Breast epithelium (tissue), 4 donors: ENCODE measurements at regions not wholly inside any gene's neighbourhood (a gene's known extent, or its start where the extent isn't known, plus 50 kb on each side); places are given as distances from the start of the nearest gene placed in this dataset.
A peak's percentile ranks its signal among the peaks of the same experiment; 100 is the strongest.

Source experiments
- DNase-seq, 2 donors: peaks; one replicate each; pipeline ENCODE4 v3.0.0-alpha.2; 2019; ENCODE audit warnings: low spot score in 2 of 2
- H3K27ac ChIP-seq, 2 donors: fragments of 200-600 bp; sonication (generic) in 1 of 2; one replicate each; pipeline ENCODE4 v1.5.1; 2016 to 2019; ENCODE audit warnings: mild to moderate bottlenecking in 1 of 2
- H3K27me3 ChIP-seq, 2 donors: fragments of 200-600 bp; sonication (generic) in 1 of 2; one replicate each; pipeline versions ENCODE4 v1.5.1 to v1.6.0; 2017 to 2019; ENCODE audit warnings: control low read depth in 1 of 2, mild to moderate bottlenecking in 1 of 2
- H3K36me3 ChIP-seq: fragments of 200-600 bp; one replicate; pipeline ENCODE4 v1.5.1; 2019
- H3K4me1 ChIP-seq, 2 donors: fragments of 200-600 bp; sonication (generic); one replicate each; pipeline ENCODE4 v1.5.1; 2016 to 2019; ENCODE audit warnings: control low read depth in 1 of 2
- H3K4me3 ChIP-seq, 3 donors: fragments of 200-600 bp; sonication (generic); 1 replicate in 2 of 3; 2 replicates in 1 of 3; pipeline ENCODE4 v1.5.1; 2016 to 2019; ENCODE audit warnings: mild to moderate bottlenecking in 3 of 3, moderate library complexity in 2 of 3
- H3K9me3 ChIP-seq, 2 donors: fragments of 200-600 bp; sonication (generic) in 1 of 2; one replicate each; pipeline ENCODE4 v1.5.1; 2016 to 2019; ENCODE audit warnings: control low read depth in 1 of 2
- POLR2A ChIP-seq: fragments of 450-650 bp; IDR thresholded peaks from one replicate; pipeline ENCODE4 v1.6.1; 2016; ENCODE audit warnings: antibody characterized with exemption, mild to moderate bottlenecking, moderate library complexity
- POLR2AphosphoS5 ChIP-seq, 3 donors: sonication (generic); formaldehyde crosslinking; IDR thresholded peaks; one replicate each; pipeline ENCODE4 v1.6.1; 2017; ENCODE audit warnings: antibody characterized with exemption in 3 of 3
- intact Hi-C: fragments of 100-400 bp; cut with DNase I; formaldehyde crosslinking; loops from one replicate; pipeline ENCODE4 v1.15.1; 2023; ENCODE audit warnings: low total_unique reads
- TF ChIP-seq, protein P1 (sequence below), 3 donors: fragments of 450-650 bp; IDR thresholded peaks; one replicate each; pipeline ENCODE4 v1.5.1; 2016 to 2017; ENCODE audit warnings: antibody characterized with exemption in 3 of 3, mild to moderate bottlenecking in 3 of 3, moderate library complexity in 3 of 3

DNA sequence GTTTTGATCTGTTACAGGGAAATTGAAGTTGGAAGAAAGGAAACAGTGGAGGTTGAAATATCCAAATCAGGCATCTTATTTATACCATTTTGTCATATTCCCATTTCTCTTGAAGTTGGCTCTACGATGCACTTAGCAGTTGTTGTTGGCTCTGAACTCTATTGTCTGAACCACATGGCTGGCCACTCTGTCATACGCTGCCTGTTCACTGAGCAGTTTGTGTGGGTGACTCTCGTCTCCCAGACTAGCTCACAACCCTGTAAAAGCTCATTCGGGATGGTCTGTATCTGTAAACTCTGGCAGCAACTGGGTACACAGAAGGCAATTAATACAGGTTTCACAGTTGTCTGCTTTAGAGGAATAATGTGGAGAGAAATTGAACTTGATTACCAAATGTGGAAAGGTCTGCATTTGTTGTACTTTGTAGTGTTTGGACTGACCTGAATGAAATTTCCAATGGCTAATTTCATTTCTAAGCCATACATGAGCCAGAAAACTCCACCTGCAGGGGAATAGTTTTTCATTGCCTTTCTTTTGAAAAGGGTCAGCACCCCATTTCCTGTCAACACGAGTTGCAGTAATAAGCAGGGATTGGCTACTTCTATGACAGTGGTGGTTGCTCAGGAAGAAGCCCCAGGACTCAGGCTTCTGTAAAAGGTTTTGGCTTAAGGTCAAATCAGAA is 378.2 kb downstream of the OSR1 start:
- no peak for DNase-seq
- Histone ChIP-seq H3K27me3 (no peaks in the 10 kb centered on the region), H3K36me3 (no peaks in the 10 kb centered on the region), H3K4me1 (no peaks in the 10 kb centered on the region), H3K9me3 (no peaks in the 10 kb centered on the region), H3K27ac (no peak overlapping the region), H3K4me3 (no peak overlapping the region)
- TF ChIP-seq, protein P1, sequence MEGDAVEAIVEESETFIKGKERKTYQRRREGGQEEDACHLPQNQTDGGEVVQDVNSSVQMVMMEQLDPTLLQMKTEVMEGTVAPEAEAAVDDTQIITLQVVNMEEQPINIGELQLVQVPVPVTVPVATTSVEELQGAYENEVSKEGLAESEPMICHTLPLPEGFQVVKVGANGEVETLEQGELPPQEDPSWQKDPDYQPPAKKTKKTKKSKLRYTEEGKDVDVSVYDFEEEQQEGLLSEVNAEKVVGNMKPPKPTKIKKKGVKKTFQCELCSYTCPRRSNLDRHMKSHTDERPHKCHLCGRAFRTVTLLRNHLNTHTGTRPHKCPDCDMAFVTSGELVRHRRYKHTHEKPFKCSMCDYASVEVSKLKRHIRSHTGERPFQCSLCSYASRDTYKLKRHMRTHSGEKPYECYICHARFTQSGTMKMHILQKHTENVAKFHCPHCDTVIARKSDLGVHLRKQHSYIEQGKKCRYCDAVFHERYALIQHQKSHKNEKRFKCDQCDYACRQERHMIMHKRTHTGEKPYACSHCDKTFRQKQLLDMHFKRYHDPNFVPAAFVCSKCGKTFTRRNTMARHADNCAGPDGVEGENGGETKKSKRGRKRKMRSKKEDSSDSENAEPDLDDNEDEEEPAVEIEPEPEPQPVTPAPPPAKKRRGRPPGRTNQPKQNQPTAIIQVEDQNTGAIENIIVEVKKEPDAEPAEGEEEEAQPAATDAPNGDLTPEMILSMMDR (IDR thresholded peaks at IDR 0.05): no peak
- no peak for TF ChIP-seq POLR2A
- TF ChIP-seq POLR2AphosphoS5 (IDR thresholded peaks at IDR 0.05): no peak
- intact Hi-C loops: no loop called here

DNA sequence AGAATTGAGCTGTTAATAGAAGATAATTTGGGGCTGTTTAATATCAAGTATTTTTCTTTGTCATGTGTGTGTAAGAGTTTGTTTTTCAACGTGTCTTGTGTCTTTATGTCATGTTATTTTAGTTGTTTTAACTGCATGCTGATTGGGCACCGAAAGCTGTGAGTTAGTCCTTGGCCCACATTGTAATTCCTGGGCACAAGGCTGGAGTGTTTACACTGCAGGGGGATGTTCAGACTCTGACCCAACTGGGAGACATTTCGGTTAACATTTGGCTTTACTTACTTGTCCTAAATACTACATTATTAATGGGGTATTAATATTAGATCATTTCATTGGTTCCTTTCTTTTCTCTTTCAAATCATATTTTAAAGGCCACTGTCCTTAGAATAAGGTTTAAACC is 381.0 kb downstream of the OSR1 start:
- H3K27ac ChIP-seq: peak overlapping the region; percentile 34 to 74
- intact Hi-C loops: loop anchor here (5.0 kb wide), 1 partner anchor 505 kb away; no protein-coding TSS in a partner anchor

DNA sequence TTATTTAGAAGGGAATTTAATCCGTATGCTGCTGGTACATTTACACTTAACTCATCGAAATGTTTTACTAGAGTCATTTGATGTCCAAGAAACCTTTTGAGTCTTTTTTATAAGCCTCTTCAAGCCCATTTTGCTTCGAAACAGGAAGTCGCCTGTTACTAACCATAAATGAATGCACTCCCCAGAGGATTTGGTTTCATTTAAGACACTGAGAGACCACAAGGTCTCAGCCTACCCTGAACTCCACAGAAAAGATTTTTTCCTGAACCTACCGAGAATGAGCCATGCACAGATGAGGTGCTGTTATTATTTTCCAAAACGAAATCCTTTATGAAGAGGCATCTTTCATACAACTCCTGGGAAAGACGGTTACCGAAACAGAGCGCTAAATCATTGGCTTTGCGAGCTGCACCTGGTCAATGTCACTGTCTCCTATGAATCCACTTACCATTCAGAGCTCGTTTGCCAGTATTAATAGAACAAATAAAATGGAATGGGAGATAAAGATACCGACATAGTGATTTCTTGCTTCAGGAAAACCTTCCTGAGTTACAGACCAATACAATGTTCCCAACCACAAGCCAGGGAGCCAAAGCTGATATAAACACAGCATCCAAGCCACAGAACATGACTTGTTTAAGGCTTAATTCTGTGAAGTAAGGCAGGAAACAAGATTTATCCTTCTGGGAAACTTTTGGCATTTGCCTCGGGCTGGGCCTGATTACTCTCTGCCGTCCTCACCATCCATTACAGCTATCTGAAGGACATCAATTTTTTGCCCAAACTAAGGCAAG is 382.1 kb downstream of the OSR1 start:
- H3K9me3 ChIP-seq: no peaks in the 10 kb centered on the region
- peak overlapping the region in 2 of 3 donors; percentile 1 to 21 for H3K4me3 ChIP-seq
- H3K4me1 ChIP-seq: no peaks in the 10 kb centered on the region
- TF ChIP-seq, protein P1 (IDR thresholded peaks at IDR 0.05): no peak
- TF ChIP-seq POLR2AphosphoS5 (IDR thresholded peaks at IDR 0.05): no peak
- no peak for TF ChIP-seq POLR2A
- no peak for DNase-seq
- H3K27me3 ChIP-seq: no peaks in the 10 kb centered on the region
- intact Hi-C loops: loop anchor here (5.0 kb wide), 1 partner anchor 506 kb away; no protein-coding TSS in a partner anchor
- H3K36me3 ChIP-seq: no peaks in the 10 kb centered on the region
- H3K27ac ChIP-seq: peak overlapping the region; percentile 34 to 74

More for the DNA sequence above, 381.0 kb downstream of the OSR1 start:
- H3K9me3 ChIP-seq: no peaks in the 10 kb centered on the region
- H3K4me1 ChIP-seq: no peaks in the 10 kb centered on the region
- DNase-seq: no peak
- no peaks in the 10 kb centered on the region for H3K27me3 ChIP-seq
- no peaks in the 10 kb centered on the region for H3K36me3 ChIP-seq
- no peak overlapping the region for H3K4me3 ChIP-seq
- TF ChIP-seq POLR2AphosphoS5 (IDR thresholded peaks at IDR 0.05) (no peak), POLR2A (no peak)
- TF ChIP-seq, protein P1 (IDR thresholded peaks at IDR 0.05): no peak

DNA sequence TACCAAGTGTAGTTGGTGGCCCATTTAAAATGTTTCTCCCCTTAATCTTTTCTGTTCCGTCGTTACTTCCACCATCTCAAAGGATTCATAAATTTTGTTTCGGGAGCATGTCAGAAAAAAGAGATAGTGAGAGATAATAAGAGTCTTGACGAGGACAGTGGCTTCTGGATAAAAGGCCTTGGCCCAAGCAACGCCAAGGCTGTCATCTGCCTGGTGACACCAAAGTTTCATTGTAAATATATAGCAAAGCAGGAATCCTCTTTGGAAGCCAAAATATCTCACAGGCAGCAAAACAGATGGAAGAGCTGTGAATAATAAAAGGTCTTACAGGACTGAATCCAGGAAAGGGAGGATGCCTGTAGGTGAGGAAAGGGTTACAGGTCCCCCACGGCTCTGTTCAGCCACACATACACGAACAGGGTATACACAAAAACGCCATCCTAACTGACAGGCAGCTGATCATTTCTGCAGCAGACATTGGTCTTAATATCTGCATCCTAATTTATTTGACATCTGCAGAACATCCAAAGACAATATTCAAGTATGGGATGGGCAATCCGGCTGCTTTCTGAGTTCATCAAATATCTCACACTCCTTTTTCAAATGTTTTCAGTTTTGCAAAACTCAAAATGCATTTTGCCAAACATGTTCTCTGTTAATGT is 382.8 kb downstream of the OSR1 start:
- Histone ChIP-seq H3K27ac (peak overlapping the region; percentile 34 to 74), H3K4me1 (no peaks in the 10 kb centered on the region), H3K36me3 (no peaks in the 10 kb centered on the region), H3K4me3 (no peak overlapping the region), H3K27me3 (no peaks in the 10 kb centered on the region), H3K9me3 (no peaks in the 10 kb centered on the region)
- TF ChIP-seq, protein P1 (IDR thresholded peaks at IDR 0.05): no peak
- TF ChIP-seq POLR2AphosphoS5 (IDR thresholded peaks at IDR 0.05): no peak
- TF ChIP-seq POLR2A: no peak
- no peak for DNase-seq
- intact Hi-C loops: loop anchor here (5.0 kb wide), 1 partner anchor 507 kb away; no protein-coding TSS in a partner anchor
